GM10248 (cell line): ENCODE measurements at regions not wholly inside any gene's neighbourhood (a gene's known extent, or its start where the extent isn't known, plus 50 kb on each side); places are given as distances from the start of the nearest gene placed in this dataset.

Experiments used
- CTCF ChIA-PET: fragments of 300-600 bp; sonication (Branson Sonifier 250); formaldehyde crosslinking; extraction: SDS; loops from one replicate; lab custom pipeline; 2021; ENCODE audit warnings: antibody characterized with exemption; lab: Yijun Ruan, JAX
- POLR2A ChIA-PET: fragments of 350-650 bp; sonication (Branson Sonifier 250); formaldehyde crosslinking; extraction: SDS; loops from one replicate; lab custom pipeline; 2020; ENCODE audit warnings: antibody characterized with exemption; lab: Yijun Ruan, JAX
- DNase-seq: peaks from one replicate; pipeline ENCODE4 v3.0.0; 2012; ENCODE audit errors: extremely low spot score
- TF ChIP-seq, protein P1 (sequence below): IDR thresholded peaks from 2 replicates; pipeline ENCODE4 v1.5.1; 2012; ENCODE audit warnings: mild to moderate bottlenecking, low read depth; ENCODE audit errors: extremely low read depth, missing control alignments, control extremely low read depth

- DNase-seq: no peak
- TF ChIP-seq, protein P1, sequence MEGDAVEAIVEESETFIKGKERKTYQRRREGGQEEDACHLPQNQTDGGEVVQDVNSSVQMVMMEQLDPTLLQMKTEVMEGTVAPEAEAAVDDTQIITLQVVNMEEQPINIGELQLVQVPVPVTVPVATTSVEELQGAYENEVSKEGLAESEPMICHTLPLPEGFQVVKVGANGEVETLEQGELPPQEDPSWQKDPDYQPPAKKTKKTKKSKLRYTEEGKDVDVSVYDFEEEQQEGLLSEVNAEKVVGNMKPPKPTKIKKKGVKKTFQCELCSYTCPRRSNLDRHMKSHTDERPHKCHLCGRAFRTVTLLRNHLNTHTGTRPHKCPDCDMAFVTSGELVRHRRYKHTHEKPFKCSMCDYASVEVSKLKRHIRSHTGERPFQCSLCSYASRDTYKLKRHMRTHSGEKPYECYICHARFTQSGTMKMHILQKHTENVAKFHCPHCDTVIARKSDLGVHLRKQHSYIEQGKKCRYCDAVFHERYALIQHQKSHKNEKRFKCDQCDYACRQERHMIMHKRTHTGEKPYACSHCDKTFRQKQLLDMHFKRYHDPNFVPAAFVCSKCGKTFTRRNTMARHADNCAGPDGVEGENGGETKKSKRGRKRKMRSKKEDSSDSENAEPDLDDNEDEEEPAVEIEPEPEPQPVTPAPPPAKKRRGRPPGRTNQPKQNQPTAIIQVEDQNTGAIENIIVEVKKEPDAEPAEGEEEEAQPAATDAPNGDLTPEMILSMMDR: no peak
- CTCF ChIA-PET: interaction anchor here (1.0 to 1.5 kb wide), 2 partner anchors 10 to 17 kb away, joined by 3 to 5 read pairs; no protein-coding TSS in a partner anchor
- POLR2A ChIA-PET: no interaction called here
Observed at GRCh38 chr12:118625050-118625675, 248.8 kb downstream of the SUDS3 start.

DNA sequence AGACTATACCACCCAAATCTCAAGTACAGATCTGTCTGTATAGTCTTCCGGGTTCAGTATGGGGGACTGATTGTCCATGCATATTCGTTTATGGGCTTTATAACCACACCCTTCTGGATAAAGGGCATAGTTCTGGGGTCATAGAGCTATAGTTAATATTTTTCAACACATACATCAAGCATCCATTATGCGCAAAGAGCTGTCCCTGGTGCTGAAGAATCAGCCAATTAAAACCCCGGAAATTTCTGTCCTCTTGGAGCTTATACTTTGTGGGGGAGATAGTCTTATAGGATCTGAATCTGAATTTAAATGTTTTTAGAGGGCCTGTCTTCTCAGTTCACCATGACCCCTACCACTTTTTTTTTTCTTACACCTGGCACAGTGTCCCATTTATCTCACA, 256.7 kb downstream of the SUDS3 start:
- ChIA-PET CTCF (no interaction called here), POLR2A (no interaction called here)
- TF ChIP-seq, protein P1: no peak
- no peak for DNase-seq

DNA sequence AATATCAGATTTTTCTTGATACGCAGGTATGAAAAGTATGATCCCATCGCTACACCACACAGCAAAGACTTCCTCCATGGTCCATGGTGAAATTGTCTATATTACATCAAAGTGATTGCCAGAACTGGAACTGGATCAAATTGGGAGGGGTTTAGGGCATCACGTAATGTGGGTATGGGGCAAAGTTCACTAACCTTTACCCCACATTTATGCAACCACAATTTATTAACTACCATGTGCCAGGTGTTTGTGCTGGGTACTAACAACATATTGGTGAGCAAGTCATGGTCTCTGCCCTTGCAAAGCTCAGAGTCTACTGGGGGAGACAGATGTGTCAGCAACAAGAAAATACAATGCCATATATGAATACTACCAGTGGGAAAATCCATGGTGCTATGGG, 258.9 kb downstream of the SUDS3 start:
- no peak for DNase-seq
- TF ChIP-seq, protein P1: no peak
- ChIA-PET POLR2A (no interaction called here), CTCF (interaction anchor here (0.8 kb wide), 1 partner anchor 10 kb away, joined by 3 read pairs; no protein-coding TSS in a partner anchor)

DNA sequence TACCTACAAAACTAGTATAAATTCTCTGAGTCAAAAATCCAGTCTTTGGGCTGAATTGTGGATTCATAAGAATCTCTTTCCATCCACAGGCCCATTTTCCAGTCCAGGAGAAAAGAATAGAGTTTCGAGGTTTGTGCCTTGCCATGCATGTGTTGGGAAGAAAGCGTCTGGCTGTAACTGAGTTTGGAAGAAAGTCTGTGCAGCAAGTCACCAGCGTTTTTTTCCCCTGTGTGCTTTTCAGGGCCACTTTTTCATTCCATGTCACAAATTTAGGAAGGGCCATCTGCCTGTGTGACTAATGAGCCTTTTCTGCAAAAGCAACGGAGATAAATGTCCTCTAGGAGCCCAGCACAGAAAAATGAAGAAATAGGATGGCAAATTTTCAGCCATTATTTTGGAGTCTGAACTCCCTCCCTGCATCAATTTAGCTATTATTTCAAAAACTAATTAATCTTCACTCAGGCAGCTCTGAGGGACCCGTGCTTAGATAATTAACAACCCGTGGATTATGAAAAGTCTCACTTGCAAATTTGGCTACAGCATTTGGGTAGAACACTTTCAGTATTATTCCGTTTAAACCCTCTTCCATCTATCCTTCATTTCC, 261.5 kb downstream of the SUDS3 start:
- POLR2A ChIA-PET: no interaction called here
- CTCF ChIA-PET: no interaction called here
- TF ChIP-seq, protein P1: no peak
- DNase-seq: no peak

- POLR2A ChIA-PET: no interaction called here
- DNase-seq: no peak
- TF ChIP-seq, protein P1: no peak
- CTCF ChIA-PET: interaction anchor here (2.1 kb wide), 1 partner anchor 16 kb away, joined by 5 read pairs; no protein-coding TSS in a partner anchor
Observed at GRCh38 chr12:118641249-118641648, 264.9 kb downstream of the SUDS3 start.

DNA sequence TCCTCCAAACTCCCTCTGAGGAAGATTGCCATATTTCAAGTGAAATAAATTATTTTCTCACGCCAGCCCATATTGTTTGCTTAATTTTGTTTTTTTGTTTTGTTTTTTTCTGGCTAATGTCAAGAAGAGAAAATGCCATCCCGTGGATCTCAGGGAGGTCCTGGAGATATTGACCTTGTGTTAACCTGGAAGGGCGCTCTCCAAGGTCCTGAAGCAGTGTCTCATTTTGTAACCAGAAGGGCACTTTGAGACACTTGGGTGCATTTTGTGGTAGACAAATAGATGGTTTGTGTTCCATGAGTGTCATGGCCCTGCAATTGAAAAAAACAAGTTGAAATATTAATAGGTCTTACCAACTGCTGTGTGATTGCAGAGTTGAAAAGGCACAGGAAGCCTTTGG, 268.9 kb downstream of the SUDS3 start:
- CTCF ChIA-PET: no interaction called here
- TF ChIP-seq, protein P1: no peak
- POLR2A ChIA-PET: no interaction called here
- DNase-seq: no peak
